ENCODE measurements at regions not wholly inside any gene's neighbourhood (a gene's known extent, or its start where the extent isn't known, plus 50 kb on each side); places are given as distances from the start of the nearest gene placed in this dataset.

DNA sequence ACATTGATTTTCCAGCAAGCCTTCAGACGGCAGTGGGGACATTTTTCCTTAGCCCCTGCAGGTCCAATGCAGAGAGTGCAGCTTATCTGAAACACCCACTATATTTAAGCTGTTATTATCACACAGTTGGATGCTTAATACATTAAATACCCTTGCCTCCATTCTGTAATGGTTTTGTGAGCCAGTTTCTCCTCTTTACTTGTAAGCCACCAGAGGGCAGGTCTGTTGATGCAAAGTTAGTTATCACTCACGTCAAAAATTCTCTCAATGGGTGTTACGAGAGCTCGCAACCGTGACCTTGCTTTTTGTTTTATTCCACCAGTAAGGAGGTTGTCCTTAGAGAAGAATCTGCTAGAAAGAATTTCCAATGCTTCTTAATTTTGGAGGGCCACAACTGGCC lies 189.8 kb downstream of the INSIG2 start:
- Histone ChIP-seq H3K4me1 (ENCODE audit: insufficient read depth, low read length) (no peaks in the 10 kb centered on the region), H3K4me3 (ENCODE audit: low read length) (no peak overlapping the region), H3K27me3 (ENCODE audit: insufficient read depth, low read length, poor library complexity, severe bottlenecking) (no peaks in the 10 kb centered on the region), H3K36me3 (ENCODE audit: insufficient read depth, low read length) (no peaks in the 10 kb centered on the region), H3K27ac (ENCODE audit: low read depth, low read length) (no peak overlapping the region), H3K9me3 (ENCODE audit: low read length) (no peaks in the 10 kb centered on the region)
- H3K27ac Mint-ChIP-seq: no peak overlapping the region
- no peaks in the 10 kb centered on the region for H3K36me3 Mint-ChIP-seq
- H3K4me3 Mint-ChIP-seq: no peak overlapping the region
- ChIA-PET CTCF (no interaction called here), POLR2A (no interaction called here)
- H3K4me1 Mint-ChIP-seq: no peaks in the 10 kb centered on the region
- no peak for DNase-seq
- H3K9me3 Mint-ChIP-seq: no peaks in the 10 kb centered on the region
- peaks cover 20 to 33% of the 10 kb centered on the region in 2 donors for H3K27me3 Mint-ChIP-seq

DNA sequence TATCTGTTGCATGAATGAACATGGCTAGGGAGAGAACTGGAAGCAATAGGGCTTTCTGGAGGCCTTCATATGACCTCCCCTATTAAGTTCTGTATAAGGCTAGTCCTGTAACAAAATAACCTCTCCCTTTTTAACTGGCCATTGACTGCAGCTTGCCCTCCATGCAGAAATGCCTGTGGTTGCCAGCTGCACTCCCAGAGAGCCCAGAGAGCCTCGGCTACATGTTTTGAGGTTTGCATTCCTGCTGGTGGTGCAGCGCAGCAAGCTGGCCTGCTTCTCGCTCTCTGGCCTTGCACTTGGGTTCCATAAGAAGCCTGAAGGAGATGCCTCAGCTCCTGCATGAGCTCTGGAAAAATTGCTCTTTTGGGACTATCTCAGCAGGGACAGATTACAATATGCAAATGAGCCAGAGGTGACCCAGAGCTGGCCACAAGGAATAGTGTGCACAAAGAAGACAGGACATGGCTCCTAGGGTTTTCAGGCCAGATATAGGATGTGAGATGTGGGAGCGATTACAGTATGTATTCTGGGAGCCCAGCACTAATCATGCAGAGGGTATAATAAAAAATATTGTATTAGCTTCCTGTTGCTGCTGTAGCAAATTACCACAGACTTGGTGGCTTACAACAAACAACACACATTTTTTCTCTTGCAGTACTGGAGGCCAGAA lies 186.7 kb downstream of the INSIG2 start:
- no peaks in the 10 kb centered on the region for H3K36me3 ChIP-seq (ENCODE audit: insufficient read depth, low read length)
- H3K9me3 ChIP-seq (ENCODE audit: low read length): no peaks in the 10 kb centered on the region
- no peaks in the 10 kb centered on the region for H3K9me3 Mint-ChIP-seq
- DNase-seq: no peak
- H3K4me1 Mint-ChIP-seq: no peaks in the 10 kb centered on the region
- ChIA-PET CTCF (interaction anchor here (1.3 kb wide), 1 partner anchor 14 kb away, joined by 3 read pairs; no protein-coding TSS in a partner anchor), POLR2A (no interaction called here)
- no peaks in the 10 kb centered on the region for H3K27me3 ChIP-seq (ENCODE audit: insufficient read depth, low read length, poor library complexity, severe bottlenecking)
- peaks cover 16 to 24% of the 10 kb centered on the region in 2 donors for H3K27me3 Mint-ChIP-seq
- H3K4me3 ChIP-seq (ENCODE audit: low read length): no peak overlapping the region
- no peaks in the 10 kb centered on the region for H3K4me1 ChIP-seq (ENCODE audit: insufficient read depth, low read length)
- no peaks in the 10 kb centered on the region for H3K36me3 Mint-ChIP-seq
- H3K27ac Mint-ChIP-seq: no peak overlapping the region
- H3K4me3 Mint-ChIP-seq: no peak overlapping the region
- no peak overlapping the region for H3K27ac ChIP-seq (ENCODE audit: low read depth, low read length)

DNA sequence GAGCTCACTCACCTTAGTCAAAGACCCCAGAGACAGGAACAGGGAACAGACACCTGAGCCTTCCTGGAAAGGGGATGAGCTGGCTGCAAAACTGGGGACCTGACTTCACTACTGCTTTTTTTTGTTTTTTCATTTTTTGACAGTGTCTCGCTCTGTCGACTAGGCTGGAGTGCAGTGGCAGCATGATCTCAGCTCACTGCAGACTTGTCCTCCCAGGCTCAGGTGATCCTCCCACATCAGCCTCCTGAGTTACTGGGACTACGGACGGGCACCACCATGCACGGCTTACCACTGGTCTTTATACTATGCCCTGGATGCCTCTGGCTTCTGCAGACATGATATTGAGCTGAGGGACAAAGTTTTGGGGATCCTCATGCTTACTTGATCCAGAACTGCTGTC lies 184.1 kb downstream of the INSIG2 start:
- ChIA-PET POLR2A (no interaction called here), CTCF (no interaction called here)
- Mint-ChIP-seq H3K27ac (no peak overlapping the region), H3K4me3 (no peak overlapping the region), H3K9me3 (no peaks in the 10 kb centered on the region), H3K36me3 (no peaks in the 10 kb centered on the region), H3K4me1 (no peaks in the 10 kb centered on the region), H3K27me3 (peaks cover 6 to 18% of the 10 kb centered on the region in 2 donors)
- Histone ChIP-seq H3K9me3 (ENCODE audit: low read length) (no peaks in the 10 kb centered on the region), H3K36me3 (ENCODE audit: insufficient read depth, low read length) (no peaks in the 10 kb centered on the region), H3K27ac (ENCODE audit: low read depth, low read length) (no peak overlapping the region), H3K4me1 (ENCODE audit: insufficient read depth, low read length) (no peaks in the 10 kb centered on the region), H3K4me3 (ENCODE audit: low read length) (no peak overlapping the region), H3K27me3 (ENCODE audit: insufficient read depth, low read length, poor library complexity, severe bottlenecking) (no peaks in the 10 kb centered on the region)
- no peak for DNase-seq

DNA sequence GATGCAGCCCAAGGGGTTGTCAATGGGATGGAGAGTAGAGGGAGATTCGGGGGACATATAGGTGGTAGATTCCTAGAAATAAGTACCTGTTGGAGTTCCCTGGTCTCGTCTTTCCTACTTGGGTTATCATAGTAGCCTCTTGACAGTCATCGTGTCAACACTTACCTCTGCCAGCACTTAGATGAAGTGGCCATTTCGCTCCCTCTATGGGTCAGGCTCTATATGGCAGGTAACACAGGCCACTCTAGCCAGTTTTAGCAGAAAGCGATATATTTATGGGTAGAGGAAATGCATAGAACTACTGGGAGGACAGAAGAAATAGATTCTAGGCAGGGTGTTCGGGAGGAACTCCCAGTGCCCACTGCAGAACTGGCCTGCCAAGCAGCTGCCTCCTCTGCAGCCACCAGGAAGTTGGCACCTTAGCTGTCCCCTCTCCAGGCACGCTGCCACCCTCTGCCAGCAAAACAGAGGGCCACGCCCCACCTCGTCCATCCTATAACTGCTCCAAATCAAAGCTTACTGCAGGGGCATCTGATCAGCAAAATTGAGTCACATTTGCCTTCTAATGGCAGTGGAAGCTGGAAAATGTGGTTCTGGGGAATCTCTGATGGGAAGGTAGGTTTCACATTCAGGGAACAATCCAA lies 181.3 kb downstream of the INSIG2 start:
- peaks cover 6 to 15% of the 10 kb centered on the region in 2 donors for H3K27me3 Mint-ChIP-seq
- H3K4me1 Mint-ChIP-seq: no peaks in the 10 kb centered on the region
- no peaks in the 10 kb centered on the region for H3K36me3 Mint-ChIP-seq
- H3K27ac Mint-ChIP-seq: no peak overlapping the region
- CTCF ChIA-PET: no interaction called here
- no peaks in the 10 kb centered on the region for H3K9me3 Mint-ChIP-seq
- DNase-seq: no peak
- Histone ChIP-seq H3K27me3 (ENCODE audit: insufficient read depth, low read length, poor library complexity, severe bottlenecking) (no peaks in the 10 kb centered on the region), H3K4me1 (ENCODE audit: insufficient read depth, low read length) (no peaks in the 10 kb centered on the region), H3K36me3 (ENCODE audit: insufficient read depth, low read length) (no peaks in the 10 kb centered on the region), H3K4me3 (ENCODE audit: low read length) (no peak overlapping the region), H3K9me3 (ENCODE audit: low read length) (no peaks in the 10 kb centered on the region), H3K27ac (ENCODE audit: low read depth, low read length) (no peak overlapping the region)
- no peak overlapping the region for H3K4me3 Mint-ChIP-seq
- POLR2A ChIA-PET: no interaction called here

- Histone ChIP-seq H3K27ac (ENCODE audit: low read depth, low read length) (no peak overlapping the region), H3K4me1 (ENCODE audit: insufficient read depth, low read length) (no peaks in the 10 kb centered on the region), H3K36me3 (ENCODE audit: insufficient read depth, low read length) (no peaks in the 10 kb centered on the region), H3K27me3 (ENCODE audit: insufficient read depth, low read length, poor library complexity, severe bottlenecking) (no peaks in the 10 kb centered on the region), H3K9me3 (ENCODE audit: low read length) (no peaks in the 10 kb centered on the region), H3K4me3 (ENCODE audit: low read length) (no peak overlapping the region)
- no peaks in the 10 kb centered on the region for H3K36me3 Mint-ChIP-seq
- H3K4me1 Mint-ChIP-seq: no peaks in the 10 kb centered on the region
- CTCF ChIA-PET: interaction anchor here (0.8 kb wide), 1 partner anchor 12 kb away, joined by 3 read pairs; no protein-coding TSS in a partner anchor
- H3K27ac Mint-ChIP-seq: no peak overlapping the region
- POLR2A ChIA-PET: no interaction called here
- no peak overlapping the region for H3K4me3 Mint-ChIP-seq
- no peak for DNase-seq
- H3K27me3 Mint-ChIP-seq: peaks cover 10 to 15% of the 10 kb centered on the region in 2 donors
- H3K9me3 Mint-ChIP-seq: no peaks in the 10 kb centered on the region
These were observed 180.0 kb downstream of the INSIG2 start for GRCh38 chr2:118268268-118268667.

DNA sequence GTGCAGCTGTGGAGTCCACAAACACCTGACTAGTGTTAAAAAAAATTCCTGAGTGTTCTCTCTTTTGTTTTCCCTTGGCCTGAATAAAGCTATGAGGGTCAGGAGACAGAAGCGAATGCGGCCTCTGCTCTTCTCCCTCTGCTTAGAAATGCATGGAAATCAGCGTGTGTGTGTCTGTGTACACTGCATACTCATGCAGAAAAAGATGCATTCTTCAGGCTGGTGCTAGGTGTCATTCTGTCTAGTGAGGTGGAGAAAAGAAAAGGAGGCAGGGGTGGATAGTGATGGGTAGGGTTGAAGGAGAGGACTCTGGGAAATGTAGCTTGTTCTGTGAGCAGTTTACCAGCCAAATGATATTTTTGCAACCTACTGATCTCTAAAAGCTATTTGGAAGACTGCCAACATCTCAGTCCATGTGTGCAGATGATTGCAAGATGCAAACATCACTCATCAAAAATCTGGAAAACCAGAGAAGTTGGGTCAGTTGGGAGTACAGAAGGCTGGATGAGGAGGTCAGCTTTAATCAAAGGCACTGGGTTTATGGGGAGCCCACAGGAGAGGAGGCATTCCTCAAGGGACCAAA lies 177.7 kb downstream of the INSIG2 start:
- DNase-seq: no peak
- no peaks in the 10 kb centered on the region for H3K27me3 ChIP-seq (ENCODE audit: insufficient read depth, low read length, poor library complexity, severe bottlenecking)

DNA sequence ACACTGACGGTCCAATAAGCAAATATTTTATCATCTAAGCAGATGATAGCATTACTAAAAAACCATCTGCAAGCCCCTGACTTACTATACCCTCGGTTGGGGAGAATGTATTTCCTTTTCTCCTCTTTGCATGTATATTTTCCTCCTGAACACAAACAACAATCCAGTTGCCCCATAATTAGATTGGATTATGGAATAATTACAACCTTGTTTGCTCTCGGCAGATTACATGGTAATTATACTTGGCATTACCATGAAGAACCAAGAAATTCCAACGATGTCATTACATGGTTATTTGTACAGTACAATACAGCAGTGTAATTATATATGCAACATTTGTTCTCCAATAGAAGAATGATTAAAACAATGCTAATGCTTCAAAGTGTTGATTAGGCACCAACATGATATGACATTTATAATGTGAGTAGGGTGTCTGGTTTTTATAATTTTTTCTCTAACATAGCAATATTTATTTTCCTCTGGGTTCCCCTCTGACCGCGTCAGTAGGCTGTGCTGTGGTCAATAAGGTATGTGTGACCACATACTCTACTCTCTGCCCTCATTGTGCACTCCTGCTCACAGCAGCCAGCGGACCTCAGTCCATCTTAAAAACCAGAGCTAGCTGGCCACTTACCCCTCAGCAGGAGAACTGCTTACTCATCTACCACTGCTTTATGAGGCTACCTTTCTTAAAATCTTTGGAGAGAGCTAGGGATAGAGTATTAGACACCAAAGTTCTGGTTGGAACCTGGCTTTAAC lies 176.1 kb downstream of the INSIG2 start:
- POLR2A ChIA-PET: no interaction called here
- no peaks in the 10 kb centered on the region for H3K27me3 ChIP-seq (ENCODE audit: insufficient read depth, low read length, poor library complexity, severe bottlenecking)
- H3K36me3 ChIP-seq (ENCODE audit: insufficient read depth, low read length): no peaks in the 10 kb centered on the region
- Mint-ChIP-seq H3K27ac (no peak overlapping the region), H3K27me3 (peaks cover 7 to 21% of the 10 kb centered on the region in 2 donors), H3K9me3 (no peaks in the 10 kb centered on the region), H3K36me3 (no peaks in the 10 kb centered on the region), H3K4me3 (no peak overlapping the region), H3K4me1 (no peaks in the 10 kb centered on the region)
- H3K9me3 ChIP-seq (ENCODE audit: low read length): no peaks in the 10 kb centered on the region
- H3K27ac ChIP-seq (ENCODE audit: low read depth, low read length): no peak overlapping the region
- CTCF ChIA-PET: no interaction called here
- H3K4me3 ChIP-seq (ENCODE audit: low read length): no peak overlapping the region
- no peak for DNase-seq
- no peaks in the 10 kb centered on the region for H3K4me1 ChIP-seq (ENCODE audit: insufficient read depth, low read length)

More for the DNA sequence above, 177.7 kb downstream of the INSIG2 start:
- POLR2A ChIA-PET: no interaction called here
- Mint-ChIP-seq H3K4me1 (no peaks in the 10 kb centered on the region), H3K4me3 (no peak overlapping the region), H3K36me3 (no peaks in the 10 kb centered on the region), H3K27ac (no peak overlapping the region), H3K27me3 (peaks cover 8 to 21% of the 10 kb centered on the region in 2 donors), H3K9me3 (no peaks in the 10 kb centered on the region)
- H3K36me3 ChIP-seq (ENCODE audit: insufficient read depth, low read length): no peaks in the 10 kb centered on the region
- no peaks in the 10 kb centered on the region for H3K4me1 ChIP-seq (ENCODE audit: insufficient read depth, low read length)
- CTCF ChIA-PET: no interaction called here
- no peak overlapping the region for H3K27ac ChIP-seq (ENCODE audit: low read depth, low read length)
- no peak overlapping the region for H3K4me3 ChIP-seq (ENCODE audit: low read length)
- no peaks in the 10 kb centered on the region for H3K9me3 ChIP-seq (ENCODE audit: low read length)

GRCh38 chr2:118257696-118258095 lies 169.4 kb downstream of the INSIG2 start:
- ChIA-PET POLR2A (no interaction called here), CTCF (no interaction called here)
- peaks cover 0 to 3% (median 0%) of the 10 kb centered on the region in 3 donors for H3K36me3 Mint-ChIP-seq
- H3K27ac ChIP-seq (ENCODE audit: low read depth, low read length): no peak overlapping the region
- no peaks in the 10 kb centered on the region for H3K9me3 ChIP-seq (ENCODE audit: low read length)
- no peaks in the 10 kb centered on the region for H3K9me3 Mint-ChIP-seq
- no peak overlapping the region for H3K27ac Mint-ChIP-seq
- no peak overlapping the region for H3K4me3 Mint-ChIP-seq
- H3K27me3 Mint-ChIP-seq: peaks cover 16 to 46% of the 10 kb centered on the region in 2 donors
- no peaks in the 10 kb centered on the region for H3K4me1 ChIP-seq (ENCODE audit: insufficient read depth, low read length)
- no peak for DNase-seq
- H3K27me3 ChIP-seq (ENCODE audit: insufficient read depth, low read length, poor library complexity, severe bottlenecking): no peaks in the 10 kb centered on the region
- H3K36me3 ChIP-seq (ENCODE audit: insufficient read depth, low read length): no peaks in the 10 kb centered on the region
- H3K4me3 ChIP-seq (ENCODE audit: low read length): no peak overlapping the region
- H3K4me1 Mint-ChIP-seq: no peaks in the 10 kb centered on the region
